ENCODE measurements at regions not wholly inside any gene's neighbourhood (a gene's known extent, or its start where the extent isn't known, plus 50 kb on each side); places are given as distances from the start of the nearest gene placed in this dataset.

GRCh38 chr16:85188822-85189672 is 76.8 kb upstream of the CIBAR2 start:
- no peak for DNase-seq (ENCODE audit: low read depth)

- DNase-seq (ENCODE audit: low read depth) = no peak
Measured at GRCh38 chr16:85190572-85190971, 78.3 kb upstream of the CIBAR2 start.

GRCh38 chr16:85191341-85191965 is 79.2 kb upstream of the CIBAR2 start:
- DNase-seq (ENCODE audit: low read depth) = no peak

GRCh38 chr16:85192238-85193114 is 80.2 kb upstream of the CIBAR2 start:
- DNase-seq (ENCODE audit: low read depth) = no peak

- DNase-seq (ENCODE audit: low read depth) = no peak
Measured at GRCh38 chr16:85193115-85193493, 80.8 kb upstream of the CIBAR2 start.

GRCh38 chr16:85193876-85194275 is 81.6 kb upstream of the CIBAR2 start:
- no peak for DNase-seq (ENCODE audit: low read depth)

- DNase-seq (ENCODE audit: low read depth) = no peak
Measured at GRCh38 chr16:85194307-85195270, 82.3 kb upstream of the CIBAR2 start.

- DNase-seq (ENCODE audit: low read depth) = no peak
Measured at GRCh38 chr16:85195271-85195647, 83.0 kb upstream of the CIBAR2 start.

GRCh38 chr16:85195900-85196772 is 83.9 kb upstream of the CIBAR2 start:
- DNase-seq (ENCODE audit: low read depth) = no peak

GRCh38 chr16:85196976-85197375 is 84.7 kb upstream of the CIBAR2 start:
- DNase-seq (ENCODE audit: low read depth) = no peak

GRCh38 chr16:85197611-85198566 is 85.6 kb upstream of the CIBAR2 start:
- no peak for DNase-seq (ENCODE audit: low read depth)

GRCh38 chr16:85199069-85199725 is 86.9 kb upstream of the CIBAR2 start:
- DNase-seq (ENCODE audit: low read depth) = no peak

GRCh38 chr16:85199880-85200279 is 87.6 kb upstream of the CIBAR2 start:
- DNase-seq (ENCODE audit: low read depth) = no peak

- no peak for DNase-seq (ENCODE audit: low read depth)
Measured at GRCh38 chr16:85200471-85201278, 88.4 kb upstream of the CIBAR2 start.

GRCh38 chr16:85201574-85201973 is 89.3 kb upstream of the CIBAR2 start:
- DNase-seq (ENCODE audit: low read depth) = no peak

- DNase-seq (ENCODE audit: low read depth) = no peak
Measured at GRCh38 chr16:85202051-85202601, 89.9 kb upstream of the CIBAR2 start.

- DNase-seq (ENCODE audit: low read depth) = no peak
Measured at GRCh38 chr16:85202631-85203461, 90.6 kb upstream of the CIBAR2 start.

Measured in stimulated activated CD8-positive, alpha-beta memory T cell treated with anti-CD3 and anti-CD28 coated beads, Interleukin-7, amount 100 ng/mL, for 24 hours (primary cell).